Embryonic facial prominence (tissue), 1 donor: ENCODE measurements at regions not wholly inside any gene's neighbourhood (a gene's known extent, or its start where the extent isn't known, plus 50 kb on each side); places are given as distances from the start of the nearest gene placed in this dataset.

Experiments used
- DNase-seq: peaks from one replicate; pipeline ENCODE4 v3.0.0-alpha.2; 2016; ENCODE audit errors: extremely low spot score

DNA sequence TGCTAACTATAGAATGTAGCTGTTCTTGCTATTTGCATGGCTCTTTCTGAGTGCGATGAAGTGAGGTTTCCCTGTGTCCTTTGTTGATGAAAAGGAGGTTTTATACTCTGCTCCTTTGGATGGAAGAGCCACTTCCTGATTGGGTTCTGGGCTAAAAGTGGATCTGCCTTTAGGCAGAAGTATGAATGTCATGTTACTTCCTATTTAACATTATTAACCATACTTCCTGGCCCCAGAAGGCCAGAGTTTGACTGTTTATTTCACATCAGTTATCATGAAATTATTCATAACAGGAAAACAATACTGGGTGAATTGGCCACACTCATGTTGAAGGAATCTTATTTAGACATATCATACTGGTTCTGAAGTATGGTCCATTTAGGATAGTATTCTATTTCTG, 386.2 kb downstream of the PCDH7 start:
- no peak for DNase-seq

GRCh38 chr4:31107362-31107761, 387.2 kb downstream of the PCDH7 start:
- DNase-seq, result no peak

DNA sequence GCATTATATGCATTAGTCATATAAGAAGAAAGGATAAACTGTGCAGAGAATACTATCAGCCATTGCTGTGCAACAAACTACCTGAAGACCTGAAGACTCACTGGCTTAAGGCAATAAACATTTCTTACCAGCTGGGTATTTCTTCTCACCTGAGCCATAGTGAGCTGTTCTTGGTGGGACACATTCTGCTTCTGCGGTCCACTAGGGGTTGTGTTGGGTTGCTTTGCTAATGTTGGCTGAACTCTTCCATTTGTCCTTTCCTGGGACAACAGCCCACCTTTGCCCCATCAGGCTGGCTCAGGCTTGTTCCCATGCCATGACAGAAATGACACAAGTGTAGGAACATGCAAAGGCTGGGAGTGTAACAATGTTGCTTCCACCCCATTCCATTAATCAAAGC, 388.6 kb downstream of the PCDH7 start:
- DNase-seq, result no peak

DNA sequence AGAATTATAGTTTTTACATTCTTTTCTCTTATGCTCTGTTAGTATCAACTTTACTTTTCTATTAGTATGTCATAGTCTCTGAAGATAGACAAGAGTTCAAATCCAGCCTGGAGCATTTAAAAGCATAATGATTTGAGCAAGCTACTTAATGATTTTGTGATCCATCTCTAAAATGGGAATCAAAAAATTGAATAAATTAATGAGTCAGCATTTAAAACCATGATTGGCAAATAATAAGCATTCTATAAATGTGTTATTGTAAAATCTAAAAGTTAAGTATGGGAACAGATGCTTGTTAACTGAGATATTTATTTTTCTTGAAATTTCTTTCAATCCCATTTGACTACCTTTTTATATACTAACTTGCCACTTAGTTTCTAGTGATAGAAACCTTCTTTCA, 391.6 kb downstream of the PCDH7 start:
- no peak for DNase-seq

DNA sequence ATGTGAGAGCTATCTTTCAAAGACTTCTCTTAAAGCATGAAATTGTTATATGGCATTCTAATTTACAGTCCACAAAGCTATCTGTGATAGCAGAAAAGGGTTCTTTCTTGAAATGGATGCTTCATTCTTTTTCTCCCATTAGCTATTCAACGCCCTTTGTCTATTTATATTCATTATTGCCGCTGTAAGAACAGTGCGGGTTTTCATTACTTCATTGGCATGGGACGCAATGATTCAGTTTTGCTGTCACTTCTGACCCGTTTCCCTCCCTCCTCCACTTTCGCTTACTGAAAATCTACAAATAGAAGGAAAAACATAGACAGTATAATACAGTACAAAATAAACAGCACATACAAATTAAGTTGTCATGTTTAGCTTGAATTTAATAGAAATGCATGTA, 394.6 kb downstream of the PCDH7 start:
- no peak for DNase-seq

DNA sequence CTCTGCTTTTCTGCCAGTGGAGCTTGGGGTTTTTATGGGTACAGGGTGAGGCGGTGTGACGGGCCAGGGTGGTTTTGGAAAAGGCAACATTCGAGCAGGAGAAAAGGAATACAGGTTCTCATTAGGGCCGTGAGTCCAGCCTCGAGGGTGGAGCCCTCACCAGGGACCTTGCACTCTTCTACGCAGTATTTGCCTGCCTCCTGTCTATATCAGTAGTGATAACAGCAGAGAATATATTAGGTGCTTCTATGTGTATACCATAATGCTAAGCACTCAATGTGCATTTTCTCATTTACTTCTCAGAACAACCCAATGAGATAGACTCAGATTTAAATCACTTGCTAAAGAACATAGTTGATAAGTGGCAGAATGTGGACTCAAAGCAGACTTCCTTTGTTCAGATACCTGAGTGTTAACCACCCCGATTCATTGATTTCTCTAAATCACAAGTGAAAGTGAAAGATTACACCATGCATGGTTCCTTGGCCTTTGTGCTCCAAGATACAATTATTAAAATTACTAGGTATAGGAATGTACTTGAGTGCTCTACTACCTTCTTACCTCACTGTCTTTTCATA, 403.9 kb downstream of the PCDH7 start:
- no peak for DNase-seq

GRCh38 chr4:31125061-31125460, 404.9 kb downstream of the PCDH7 start:
- no peak for DNase-seq

DNA sequence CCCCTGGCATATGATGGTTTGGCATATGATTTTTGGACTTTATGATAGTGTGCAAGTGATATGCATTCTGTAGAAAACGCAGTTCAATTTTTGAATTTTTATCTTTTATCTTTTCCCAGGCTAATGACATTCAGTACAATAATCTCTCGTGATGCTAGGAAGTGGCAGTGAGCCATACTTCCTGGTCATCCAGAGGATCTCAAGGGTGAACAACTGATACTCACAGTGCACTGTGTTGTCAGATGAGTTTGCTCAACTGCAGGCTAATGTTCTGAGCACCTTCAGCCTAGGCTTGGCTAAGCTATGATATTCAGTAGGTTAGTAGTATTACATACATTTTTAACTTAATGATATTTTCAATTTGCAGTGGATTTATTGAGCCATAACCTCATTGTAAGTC, 405.3 kb downstream of the PCDH7 start:
- DNase-seq, result no peak

- no peak for DNase-seq
Observed at GRCh38 chr4:31126881-31127398, 406.8 kb downstream of the PCDH7 start.

DNA sequence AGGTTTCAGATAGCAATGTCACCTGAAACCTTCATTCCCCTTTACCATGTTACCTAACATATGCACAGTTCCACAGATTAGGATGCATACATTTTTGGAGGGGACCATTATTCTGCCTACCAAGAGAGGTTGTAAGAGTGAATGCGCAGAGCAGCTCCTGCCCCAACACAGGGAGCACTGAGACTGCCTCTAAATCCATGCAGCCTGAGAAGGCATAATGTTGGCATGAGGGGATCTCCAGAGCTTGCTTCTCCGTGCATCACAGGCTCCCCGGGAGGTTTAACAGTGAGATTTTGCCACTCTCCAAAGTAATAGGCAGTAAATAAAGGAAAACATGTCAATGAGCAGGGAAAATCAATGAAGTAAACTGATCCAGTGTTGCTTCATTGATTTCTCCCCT, 410.8 kb downstream of the PCDH7 start:
- DNase-seq, result no peak

GRCh38 chr4:31134720-31135119, 414.6 kb downstream of the PCDH7 start:
- no peak for DNase-seq

DNA sequence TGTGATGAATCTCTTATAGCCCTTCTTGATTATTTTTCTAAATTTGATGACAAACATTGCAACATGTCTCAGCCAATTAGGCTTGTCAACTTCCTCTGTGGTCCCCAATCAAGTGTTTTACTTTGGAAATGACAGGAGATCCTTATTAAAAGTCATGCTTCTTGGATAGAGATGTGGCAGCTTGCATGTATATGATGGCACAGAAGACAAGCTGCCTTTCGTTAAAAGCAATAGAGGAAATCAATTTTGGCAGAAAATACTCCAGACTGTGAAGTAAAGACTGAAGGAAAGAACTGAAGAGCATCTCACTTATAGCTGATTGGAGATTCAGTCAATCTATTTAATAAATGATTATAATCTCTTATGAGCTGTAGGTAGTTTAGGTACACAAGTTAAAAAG, 419.6 kb downstream of the PCDH7 start:
- DNase-seq, result no peak

- no peak for DNase-seq
Observed at GRCh38 chr4:31141095-31141831, 421.1 kb downstream of the PCDH7 start.

DNA sequence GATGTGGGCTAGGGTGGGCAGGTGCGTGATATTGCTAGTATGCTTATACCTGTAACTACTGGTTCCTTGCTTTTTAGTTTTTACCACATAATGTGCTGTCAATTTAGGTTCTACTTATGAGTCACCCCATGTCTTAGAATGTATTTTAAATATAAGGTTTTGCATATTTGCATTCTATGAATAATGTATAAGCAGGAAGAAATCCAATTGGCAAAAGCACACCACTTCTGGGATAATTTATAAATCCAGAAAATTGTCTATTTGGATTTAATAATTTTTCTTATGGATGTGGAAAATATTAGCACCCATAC, 421.6 kb downstream of the PCDH7 start:
- DNase-seq, result no peak

DNA sequence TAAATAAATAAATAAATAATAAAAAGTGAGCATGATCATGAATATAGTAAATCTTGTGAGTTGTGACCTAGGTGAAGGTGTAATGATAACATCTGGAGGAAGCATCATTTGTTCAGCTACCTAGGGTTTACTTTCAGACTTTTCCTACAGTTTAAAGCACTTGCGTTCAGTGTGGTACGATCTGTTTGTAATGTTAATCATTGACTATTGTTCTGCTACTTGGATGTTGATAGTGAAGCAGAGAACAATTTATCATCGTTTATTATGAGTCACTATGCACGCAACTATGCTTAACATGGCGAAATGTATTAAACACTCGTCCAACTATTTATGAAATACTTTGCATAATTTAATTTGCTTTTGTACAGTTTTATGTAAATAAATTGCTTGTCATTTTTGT, 426.2 kb downstream of the PCDH7 start:
- no peak for DNase-seq

DNA sequence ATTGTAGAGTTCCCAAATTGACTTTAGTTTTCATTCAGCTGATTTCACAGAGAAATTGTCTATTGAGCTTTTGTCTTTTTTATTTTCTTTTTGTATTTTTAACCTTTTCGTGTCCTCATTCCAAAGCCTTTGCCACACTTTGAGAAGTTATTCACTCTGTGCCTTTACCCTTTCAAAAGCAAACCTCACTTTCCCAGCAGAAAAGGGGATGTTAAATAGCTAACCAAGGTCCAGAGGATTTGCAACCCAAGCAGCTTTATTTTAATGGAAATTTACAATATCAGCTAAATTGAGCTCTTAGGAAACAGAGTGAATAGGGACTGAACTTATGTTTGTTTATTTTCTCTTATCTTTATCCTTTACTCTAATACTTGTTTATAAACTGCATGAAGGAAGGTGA, 428.8 kb downstream of the PCDH7 start:
- no peak for DNase-seq

GRCh38 chr4:31156221-31156620, 436.1 kb downstream of the PCDH7 start:
- no peak for DNase-seq

DNA sequence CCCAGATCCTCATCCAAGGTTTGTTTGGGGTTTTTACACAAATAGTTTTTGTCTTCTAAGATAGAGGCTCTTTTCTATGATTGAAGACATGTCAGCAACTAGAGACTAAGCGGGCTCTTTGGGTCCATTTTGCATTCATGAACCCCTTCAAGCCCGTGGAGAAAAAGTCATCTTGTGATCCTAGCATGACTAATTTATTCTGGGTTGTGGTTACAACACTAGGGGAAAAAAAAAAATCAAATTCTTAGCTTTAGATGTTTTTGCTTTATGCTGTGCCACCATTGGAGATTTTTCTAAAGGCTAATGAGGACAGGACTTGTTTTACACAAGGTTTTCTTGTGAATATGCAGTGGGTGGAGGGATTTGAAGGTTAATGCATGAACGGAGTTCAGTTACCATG, 440.0 kb downstream of the PCDH7 start:
- no peak for DNase-seq

- no peak for DNase-seq
Observed at GRCh38 chr4:31169846-31170245, 449.7 kb downstream of the PCDH7 start.

- no peak for DNase-seq
Observed at GRCh38 chr4:31171362-31171761, 451.2 kb downstream of the PCDH7 start.

GRCh38 chr4:31175242-31175910, 455.2 kb downstream of the PCDH7 start:
- no peak for DNase-seq

DNA sequence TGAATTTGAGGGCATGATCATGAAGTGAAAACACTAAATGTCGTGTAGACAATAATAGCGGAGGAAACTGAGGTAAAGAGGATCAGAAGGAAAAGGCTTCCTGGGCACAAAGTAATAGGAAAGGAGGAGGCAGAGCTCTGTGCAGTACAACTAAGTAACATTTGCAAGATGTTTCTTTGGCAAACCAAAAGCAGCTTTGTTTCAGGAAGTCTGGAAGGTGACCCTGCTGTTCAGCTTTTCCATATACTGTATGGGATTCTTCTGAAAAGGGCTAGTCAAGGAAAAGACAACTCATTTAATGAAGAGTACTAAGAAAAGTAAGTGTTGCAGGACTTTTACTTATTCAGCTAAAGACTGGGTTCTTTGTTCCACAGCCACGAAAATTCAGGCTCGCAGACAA, 463.1 kb downstream of the PCDH7 start:
- no peak for DNase-seq

- DNase-seq, result no peak
Observed at GRCh38 chr4:31185014-31185585, 464.9 kb downstream of the PCDH7 start.
